ENCODE measurements at regions not wholly inside any gene's neighbourhood (a gene's known extent, or its start where the extent isn't known, plus 50 kb on each side); places are given as distances from the start of the nearest gene placed in this dataset.

- TF ChIP-seq ZNF398 (CRISPR knock-in tag; IDR thresholded peaks at IDR 0.05) (no peak), PBX2 (CRISPR knock-in tag; IDR thresholded peaks at IDR 0.05; ENCODE audit: low read depth) (no peak), PBX2 (tag; conservative IDR thresholded peaks at IDR 0.05; ENCODE audit: low read depth) (no peak), CREBBP (IDR thresholded peaks at IDR 0.05; ENCODE audit: low read depth, low read length) (no peak), CTCF (IDR thresholded peaks at IDR 0.05 in 2 of 3, conservative IDR thresholded peaks at IDR 0.05 in 1 of 3; ENCODE audit: insufficient read depth in 2 of 3, low read depth in 1 of 3, low read length in 3 of 3) (no peak), ZBTB8A (IDR thresholded peaks at IDR 0.05; ENCODE audit: partially characterized antibody) (no peak), ZNF583 (CRISPR knock-in tag; IDR thresholded peaks at IDR 0.05) (no peak)
These were observed 211.4 kb downstream of the HERPUD2 start (continued) for GRCh38 chr7:35483568-35483967.
